RWPE2 (cell line): ENCODE measurements at regions not wholly inside any gene's neighbourhood (a gene's known extent, or its start where the extent isn't known, plus 50 kb on each side); places are given as distances from the start of the nearest gene placed in this dataset.
"Not testable (repeated sequence)": the region's sequence is repeated elsewhere in the genome, so short reads cannot be mapped to it uniquely, and the experiment has no call there.

Source experiments
- ATAC-seq: fragments of 200-7000 bp; cut with Tn5 transposase; 3 replicates; pipeline ENCODE4 v1.9.1; 2021; ENCODE audit warnings: low read depth
- DNase-seq: peaks from one replicate; pipeline ENCODE4 v3.0.0-alpha.2; 2020; ENCODE audit warnings: low spot score
- H3K27ac ChIP-seq: fragments of 450-650 bp; 2 replicates; pipeline ENCODE4 v1.5.1; 2017; ENCODE audit warnings: mild to moderate bottlenecking; ENCODE audit not compliant: poor library complexity, severe bottlenecking
- H3K27me3 ChIP-seq: fragments of 250-450 bp; sonication (Bioruptor Pico); 2 replicates; pipeline ENCODE4 v1.5.1; 2021; ENCODE audit warnings: mild to moderate bottlenecking, moderate library complexity; ENCODE audit not compliant: insufficient read depth, poor library complexity, severe bottlenecking
- H3K36me3 ChIP-seq: fragments of 250-450 bp; sonication (Bioruptor Pico); 2 replicates; pipeline ENCODE4 v1.5.1; 2020; ENCODE audit warnings: low read depth, mild to moderate bottlenecking, moderate library complexity
- H3K4me1 ChIP-seq: fragments of 250-450 bp; sonication (Bioruptor Pico); 2 replicates; pipeline ENCODE4 v1.5.1; 2021; ENCODE audit warnings: mild to moderate bottlenecking, moderate library complexity; ENCODE audit not compliant: insufficient read depth, poor library complexity, severe bottlenecking
- H3K4me3 ChIP-seq: fragments of 250-450 bp; sonication (Bioruptor Pico); 2 replicates; pipeline ENCODE4 v1.5.1; 2021; ENCODE audit warnings: mild to moderate bottlenecking, moderate library complexity; ENCODE audit not compliant: severe bottlenecking
- H3K9me3 ChIP-seq: fragments of 250-450 bp; sonication (Bioruptor Pico); 2 replicates; pipeline ENCODE4 v1.5.1; 2021; ENCODE audit warnings: mild to moderate bottlenecking, moderate library complexity; ENCODE audit not compliant: severe bottlenecking
- CTCF ChIP-seq: fragments of 450-650 bp; IDR thresholded peaks from one replicate; pipeline ENCODE4 v1.5.1; 2017; ENCODE audit warnings: mild to moderate bottlenecking, moderate library complexity; ENCODE audit not compliant: poor library complexity, severe bottlenecking

DNA sequence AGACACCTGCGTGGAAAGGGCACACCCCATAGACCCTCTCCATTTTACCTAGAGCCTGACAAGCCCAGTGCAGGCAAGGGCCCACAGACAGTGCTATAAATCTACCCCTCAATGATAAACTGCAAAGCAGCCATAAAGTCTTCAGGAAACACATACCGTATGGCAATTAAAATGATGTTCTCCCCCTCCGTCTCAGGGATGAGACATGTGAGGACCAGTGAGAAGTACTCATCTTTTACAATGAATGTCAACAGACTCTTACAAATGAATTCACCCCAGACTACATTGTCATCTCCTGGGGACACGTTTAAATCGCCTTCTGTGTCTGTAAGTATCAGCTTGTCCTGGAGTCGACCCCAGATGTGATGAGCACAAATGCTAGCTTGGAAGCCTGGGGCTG is 362.7 kb downstream of the ADGRD1 start:
- H3K9me3 ChIP-seq, result no peaks in the 10 kb centered on the region
- no peak overlapping the region for H3K27ac ChIP-seq
- no peak for ATAC-seq
- H3K36me3 ChIP-seq, result no peaks in the 10 kb centered on the region
- TF ChIP-seq CTCF, result no peak
- H3K4me1 ChIP-seq, result peaks cover 3% of the 10 kb centered on the region
- no peak overlapping the region for H3K4me3 ChIP-seq
- DNase-seq, result no peak
- no peaks in the 10 kb centered on the region for H3K27me3 ChIP-seq

DNA sequence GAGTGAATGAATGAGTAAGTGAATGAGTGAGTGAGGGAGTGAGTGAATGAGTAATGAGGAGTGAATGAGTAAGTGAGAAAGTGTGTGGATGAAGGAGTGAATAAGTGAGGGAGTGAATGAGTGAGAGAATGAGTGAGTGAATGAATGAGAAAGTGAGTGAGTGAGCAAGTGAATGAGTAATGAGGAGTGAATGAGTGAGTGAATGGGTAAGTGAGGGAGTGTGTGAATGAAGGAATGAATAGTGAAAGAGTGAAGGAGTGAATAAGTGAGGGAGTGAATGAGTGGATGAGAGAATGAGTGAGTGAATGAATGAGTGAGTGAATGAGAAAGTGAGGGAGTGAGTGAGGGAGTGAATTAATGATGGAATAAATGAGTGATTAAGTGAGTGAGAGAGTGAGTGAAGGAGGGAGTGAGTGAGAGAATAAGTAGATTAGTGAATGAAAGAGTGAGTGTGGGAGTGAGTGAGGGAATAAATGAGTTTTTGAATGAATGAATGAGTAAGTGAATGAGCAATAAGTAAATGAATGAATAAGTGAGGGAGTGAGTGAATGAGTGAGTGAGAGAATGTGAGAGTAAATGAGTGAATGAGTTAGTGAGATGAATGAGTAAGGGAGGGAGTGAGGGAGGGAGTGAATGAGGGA is 364.5 kb downstream of the ADGRD1 start:
- DNase-seq, result no peak
- ATAC-seq, result no peak
- Histone ChIP-seq H3K36me3 (no peaks in the 10 kb centered on the region), H3K9me3 (peaks cover 4% of the 10 kb centered on the region), H3K4me1 (no peaks in the 10 kb centered on the region), H3K4me3 (no peak overlapping the region), H3K27ac (no peak overlapping the region), H3K27me3 (no peaks in the 10 kb centered on the region)
- no peak for TF ChIP-seq CTCF

- Histone ChIP-seq H3K27me3 (no peaks in the 10 kb centered on the region), H3K36me3 (no peaks in the 10 kb centered on the region), H3K4me1 (no peaks in the 10 kb centered on the region), H3K27ac (no peak overlapping the region), H3K4me3 (no peak overlapping the region), H3K9me3 (peaks cover 4% of the 10 kb centered on the region)
- no peak for TF ChIP-seq CTCF
- no peak for ATAC-seq
- DNase-seq, result no peak
Observed at GRCh38 chr12:131321988-131322387, 368.3 kb downstream of the ADGRD1 start.

DNA sequence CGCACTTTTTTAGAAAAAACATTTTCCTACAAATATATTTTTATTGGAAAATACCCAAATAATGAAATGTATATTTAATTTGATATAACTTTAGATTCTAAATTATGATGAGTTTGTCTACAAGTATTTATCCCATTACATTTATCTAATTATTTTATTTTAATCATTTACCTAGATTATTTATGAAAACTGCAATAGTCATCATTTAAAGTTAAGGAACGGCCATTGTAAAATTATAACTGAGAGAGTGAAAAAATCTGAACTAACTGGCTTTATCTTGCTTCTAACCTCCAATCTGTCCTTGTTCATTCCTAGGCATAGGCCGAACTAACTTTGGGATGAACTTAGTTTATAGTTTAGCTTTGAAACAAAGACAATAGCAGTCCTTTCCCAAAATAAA is 368.8 kb downstream of the ADGRD1 start:
- DNase-seq, ATAC-seq: not testable (repeated sequence)

DNA sequence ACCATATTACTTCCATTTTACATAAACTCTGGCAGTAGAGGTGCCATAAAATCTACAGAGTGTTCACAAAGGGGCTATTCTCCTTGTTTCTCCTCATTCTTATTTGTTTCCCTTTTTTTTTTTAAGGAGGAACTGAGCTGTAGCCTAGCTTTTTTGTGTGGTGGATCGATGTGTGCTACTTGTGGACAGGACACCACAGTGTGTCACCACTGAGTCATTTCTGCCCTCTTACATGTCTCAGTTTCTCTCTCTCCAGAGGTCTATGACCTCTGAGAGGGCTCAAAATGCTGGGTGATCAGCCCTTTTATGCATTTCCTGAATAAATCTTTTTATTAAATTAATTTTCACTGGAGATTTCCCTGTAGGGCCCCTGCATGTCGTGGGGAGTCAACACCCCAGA is 370.2 kb downstream of the ADGRD1 start:
- DNase-seq (no peak), ATAC-seq (no peak)
- Histone ChIP-seq H3K27ac (no peak overlapping the region), H3K9me3 (peaks cover 4% of the 10 kb centered on the region), H3K36me3 (no peaks in the 10 kb centered on the region), H3K4me1 (no peaks in the 10 kb centered on the region), H3K4me3 (no peak overlapping the region), H3K27me3 (no peaks in the 10 kb centered on the region)
- no peak for TF ChIP-seq CTCF

More for the DNA sequence above, 368.8 kb downstream of the ADGRD1 start:
- not testable (repeated sequence) for H3K36me3 ChIP-seq, H3K4me1 ChIP-seq, H3K27ac ChIP-seq, H3K27me3 ChIP-seq, H3K4me3 ChIP-seq, H3K9me3 ChIP-seq
